Tibial nerve (tissue), 4 donors: ENCODE measurements at regions not wholly inside any gene's neighbourhood (a gene's known extent, or its start where the extent isn't known, plus 50 kb on each side); places are given as distances from the start of the nearest gene placed in this dataset.
"Not testable (repeated sequence)": the region's sequence is repeated elsewhere in the genome, so short reads cannot be mapped to it uniquely, and the experiment has no call there.

Experiments
- EP300 ChIP-seq, 2 donors: sonication (generic); formaldehyde crosslinking; IDR thresholded peaks; one replicate each; pipeline ENCODE4 v1.6.1; 2017; ENCODE audit warnings: antibody characterized with exemption in 2 of 2, mild to moderate bottlenecking in 1 of 2
- POLR2A ChIP-seq, 2 donors: fragments of 450-650 bp; IDR thresholded peaks; one replicate each; pipeline ENCODE4 v1.6.1; 2017; ENCODE audit warnings: antibody characterized with exemption in 2 of 2, mild to moderate bottlenecking in 2 of 2, moderate library complexity in 2 of 2
- TF ChIP-seq, protein P1 (sequence below), 5 experiments: fragments of 200-600 bp in 3 of 5; fragments of 450-650 bp in 2 of 5; sonication (generic) in 3 of 5; IDR thresholded peaks; one replicate each; pipeline ENCODE4 v1.5.1; 2016 to 2019; ENCODE audit warnings: antibody characterized with exemption in 5 of 5, mild to moderate bottlenecking in 3 of 5, moderate library complexity in 2 of 5

DNA sequence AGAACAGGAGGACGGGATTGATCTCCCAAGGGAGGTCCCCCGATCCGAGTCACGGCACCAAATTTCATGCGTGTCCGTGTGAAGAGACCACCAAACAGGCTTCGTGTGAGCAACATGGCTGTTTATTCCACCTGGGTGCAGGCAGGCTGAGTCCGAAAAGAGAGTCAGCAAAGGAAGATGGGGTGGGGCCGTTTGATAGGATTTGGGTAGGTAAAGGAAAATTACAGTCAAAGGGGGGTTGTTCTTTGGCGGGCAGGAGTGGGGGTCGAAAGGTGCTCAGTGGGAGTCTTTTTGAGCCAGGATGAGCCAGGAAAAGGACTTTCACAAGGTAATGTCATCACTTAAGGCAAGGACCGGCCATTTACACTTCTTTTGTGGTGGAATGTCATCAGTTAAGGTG is 763.6 kb upstream of the CTNND2 start:
- TF ChIP-seq, protein P1, sequence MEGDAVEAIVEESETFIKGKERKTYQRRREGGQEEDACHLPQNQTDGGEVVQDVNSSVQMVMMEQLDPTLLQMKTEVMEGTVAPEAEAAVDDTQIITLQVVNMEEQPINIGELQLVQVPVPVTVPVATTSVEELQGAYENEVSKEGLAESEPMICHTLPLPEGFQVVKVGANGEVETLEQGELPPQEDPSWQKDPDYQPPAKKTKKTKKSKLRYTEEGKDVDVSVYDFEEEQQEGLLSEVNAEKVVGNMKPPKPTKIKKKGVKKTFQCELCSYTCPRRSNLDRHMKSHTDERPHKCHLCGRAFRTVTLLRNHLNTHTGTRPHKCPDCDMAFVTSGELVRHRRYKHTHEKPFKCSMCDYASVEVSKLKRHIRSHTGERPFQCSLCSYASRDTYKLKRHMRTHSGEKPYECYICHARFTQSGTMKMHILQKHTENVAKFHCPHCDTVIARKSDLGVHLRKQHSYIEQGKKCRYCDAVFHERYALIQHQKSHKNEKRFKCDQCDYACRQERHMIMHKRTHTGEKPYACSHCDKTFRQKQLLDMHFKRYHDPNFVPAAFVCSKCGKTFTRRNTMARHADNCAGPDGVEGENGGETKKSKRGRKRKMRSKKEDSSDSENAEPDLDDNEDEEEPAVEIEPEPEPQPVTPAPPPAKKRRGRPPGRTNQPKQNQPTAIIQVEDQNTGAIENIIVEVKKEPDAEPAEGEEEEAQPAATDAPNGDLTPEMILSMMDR (IDR thresholded peaks at IDR 0.05): not testable (repeated sequence)
- not testable (repeated sequence) for TF ChIP-seq POLR2A, EP300 (IDR thresholded peaks at IDR 0.05)
